ENCODE measurements at regions not wholly inside any gene's neighbourhood (a gene's known extent, or its start where the extent isn't known, plus 50 kb on each side); places are given as distances from the start of the nearest gene placed in this dataset.
"Not testable (repeated sequence)": the region's sequence is repeated elsewhere in the genome, so short reads cannot be mapped to it uniquely, and the experiment has no call there.

- not testable (repeated sequence) for DNase-seq
These were observed 51.8 kb upstream of the SLC39A8 start for GRCh38 chr4:102397056-102397455.

- no peak for DNase-seq
These were observed 53.7 kb upstream of the SLC39A8 start for GRCh38 chr4:102399021-102399420.

- DNase-seq = no peak
These were observed 55.6 kb upstream of the SLC39A8 start for GRCh38 chr4:102400898-102401297.

DNA sequence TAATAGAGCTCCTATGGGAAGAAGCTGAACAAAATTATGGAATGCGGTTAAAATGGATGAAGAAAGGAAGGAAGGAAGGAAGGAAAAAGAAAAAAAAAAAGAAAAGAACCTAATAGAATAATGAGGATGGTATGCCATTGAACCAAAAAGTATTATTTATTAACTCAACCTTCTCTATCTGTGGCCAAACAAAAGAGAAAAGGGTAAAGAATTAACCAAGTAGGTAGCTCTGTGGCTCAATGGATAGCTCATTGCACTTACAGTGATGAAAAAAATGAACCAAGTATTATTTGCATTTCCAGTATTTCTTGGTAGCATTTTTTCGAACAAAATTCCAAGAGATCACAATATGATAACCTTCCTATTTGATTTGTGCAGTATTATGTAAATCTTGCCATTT, 56.9 kb upstream of the SLC39A8 start:
- DNase-seq = no peak

DNA sequence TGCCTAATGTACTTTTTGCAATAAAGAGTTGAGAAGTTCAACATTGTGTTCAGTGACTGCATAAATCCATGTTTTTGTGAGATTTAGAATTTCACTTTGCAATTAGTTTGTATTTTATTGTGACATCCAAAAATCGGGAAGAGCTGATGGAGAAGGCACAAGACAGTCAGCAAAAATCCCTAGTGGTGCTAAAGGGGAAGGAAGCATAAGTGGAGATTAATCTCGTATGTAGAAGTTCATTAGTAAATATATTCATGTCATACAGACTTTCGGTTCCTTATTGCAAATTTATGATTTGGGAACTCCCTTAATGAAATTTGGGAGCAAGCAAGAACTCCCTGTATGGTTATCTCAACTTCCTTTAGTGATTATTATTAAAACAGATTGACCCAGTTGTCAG, 57.8 kb upstream of the SLC39A8 start:
- no peak for DNase-seq

- no peak for DNase-seq
These were observed 59.2 kb upstream of the SLC39A8 start for GRCh38 chr4:102404431-102404969.

- DNase-seq = no peak
These were observed 60.6 kb upstream of the SLC39A8 start for GRCh38 chr4:102405821-102406401.

DNA sequence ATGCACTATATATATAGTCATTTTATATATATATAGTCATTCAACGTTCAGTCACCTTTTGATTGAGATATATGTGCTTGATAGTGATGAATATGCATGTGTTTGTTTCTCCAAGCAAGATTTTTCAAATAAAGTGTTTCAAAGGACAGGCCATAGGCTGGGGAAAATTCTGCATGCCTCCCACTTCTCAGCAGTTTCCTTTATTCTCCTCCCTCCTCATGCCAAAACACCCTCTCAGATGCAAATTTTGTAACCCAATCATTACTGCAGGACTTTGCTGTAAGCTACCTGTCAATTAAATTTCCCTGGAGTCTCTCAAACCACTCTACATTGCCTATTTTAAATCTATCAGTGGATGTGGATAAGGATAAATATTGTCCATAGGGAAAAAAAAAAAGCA, 65.6 kb upstream of the SLC39A8 start:
- DNase-seq = not testable (repeated sequence)

DNA sequence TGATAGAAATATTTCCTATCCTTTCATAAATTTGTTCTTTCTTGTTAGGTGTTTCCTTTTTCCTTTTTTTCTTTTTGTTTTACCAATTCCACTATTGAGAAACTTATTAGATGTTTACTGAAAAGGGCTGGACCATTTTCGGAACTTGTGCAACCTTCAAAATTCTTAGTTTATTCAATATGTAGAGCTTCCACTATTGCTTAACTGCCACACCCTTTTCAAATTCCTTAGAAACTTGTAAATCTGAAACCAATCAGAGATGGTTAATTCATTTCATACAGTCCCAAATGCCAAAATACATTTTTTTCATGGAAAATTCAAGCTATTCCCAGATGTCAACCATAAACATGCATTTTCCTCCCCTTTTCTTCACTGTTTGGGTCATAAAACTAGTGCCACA, 66.1 kb upstream of the SLC39A8 start:
- DNase-seq = no peak

DNA sequence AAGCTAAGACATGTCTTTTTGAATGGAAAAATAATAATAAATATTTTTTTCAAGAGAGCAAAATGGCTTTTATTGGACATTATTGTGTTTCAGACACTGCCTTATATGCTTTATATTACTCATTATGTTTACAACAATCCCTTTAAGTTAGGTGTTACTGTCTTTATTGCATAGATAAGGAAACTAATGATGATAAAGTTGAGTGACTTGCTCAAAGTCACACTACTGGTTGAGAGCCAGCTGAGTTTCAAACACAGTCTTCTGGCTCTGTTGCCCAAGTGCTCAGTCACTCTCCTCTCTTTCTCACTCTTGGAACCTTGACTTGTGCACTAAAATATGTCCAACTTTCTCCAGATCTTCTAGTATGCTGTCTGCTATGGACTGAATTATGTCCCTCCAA, 71.5 kb upstream of the SLC39A8 start:
- DNase-seq = no peak

- DNase-seq = no peak
These were observed 75.5 kb upstream of the SLC39A8 start for GRCh38 chr4:102420563-102421398.

DNA sequence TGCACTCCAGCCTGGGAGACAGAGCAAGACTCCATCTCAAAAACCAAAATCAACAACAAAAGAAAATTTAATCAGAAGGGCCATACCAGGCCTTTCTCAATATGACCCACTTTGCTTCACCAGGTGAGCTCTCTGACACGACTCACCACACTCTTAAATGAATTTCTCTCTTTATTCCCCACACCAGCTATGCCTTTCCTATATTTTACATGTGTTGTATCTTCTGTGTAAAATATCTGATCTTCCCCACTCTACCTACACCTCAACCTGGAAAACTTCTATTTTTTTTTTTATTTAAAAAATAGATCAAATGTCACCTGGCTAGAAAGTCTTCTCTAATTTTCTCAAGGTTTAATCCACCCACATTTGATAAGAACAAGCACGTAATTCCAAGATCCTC, 77.6 kb upstream of the SLC39A8 start:
- no peak for DNase-seq

DNA sequence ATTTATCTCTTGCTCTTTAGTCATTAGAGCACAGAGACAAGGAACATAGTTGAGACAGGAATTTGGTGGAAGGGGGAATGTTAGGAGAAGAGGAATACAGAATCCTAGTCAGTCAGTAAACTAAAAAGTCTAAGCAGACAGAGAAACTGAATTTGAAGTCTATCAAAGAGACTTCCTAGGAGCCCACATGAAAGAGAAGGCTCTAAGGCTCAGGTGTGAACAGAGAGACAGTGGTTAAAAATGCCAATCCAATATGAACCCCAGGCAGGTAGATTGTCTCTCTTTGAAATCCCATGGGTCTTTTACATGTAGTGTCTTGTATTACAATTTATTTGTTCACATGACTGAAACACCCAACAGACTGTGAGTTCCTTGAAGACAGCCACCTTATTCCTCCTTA, 77.8 kb upstream of the NFKB1 start:
- no peak for DNase-seq

DNA sequence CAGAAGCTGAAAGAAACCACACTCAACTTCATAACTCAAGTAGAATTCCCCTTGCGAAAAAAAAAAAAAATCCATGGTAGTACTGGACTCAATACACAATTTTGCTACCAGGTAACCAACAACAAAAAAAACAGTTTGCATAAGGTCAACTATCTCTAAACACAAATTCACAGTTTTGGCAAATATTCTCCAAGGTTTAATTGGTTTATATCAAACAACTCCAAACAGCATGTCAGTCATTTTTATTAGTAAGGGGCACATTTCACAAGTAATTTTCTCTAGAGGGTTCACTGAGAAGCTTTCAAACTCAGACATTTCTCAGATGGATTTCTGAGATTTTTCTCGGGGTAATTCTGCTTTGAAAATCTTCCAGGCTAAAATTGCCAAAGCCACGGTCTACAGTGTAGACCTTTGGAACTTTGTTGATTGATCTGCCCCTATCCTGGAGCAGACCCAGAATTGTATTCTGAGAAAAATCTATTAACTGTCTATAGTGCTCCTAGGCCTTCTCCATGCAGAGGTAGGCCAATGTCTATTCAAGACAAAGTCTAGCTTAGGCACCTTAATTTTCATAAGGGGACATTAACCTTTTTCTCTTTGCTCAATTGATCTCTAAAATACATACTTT, 73.7 kb upstream of the NFKB1 start:
- DNase-seq = no peak

- no peak for DNase-seq
These were observed 73.0 kb upstream of the NFKB1 start for GRCh38 chr4:102428122-102428521.

DNA sequence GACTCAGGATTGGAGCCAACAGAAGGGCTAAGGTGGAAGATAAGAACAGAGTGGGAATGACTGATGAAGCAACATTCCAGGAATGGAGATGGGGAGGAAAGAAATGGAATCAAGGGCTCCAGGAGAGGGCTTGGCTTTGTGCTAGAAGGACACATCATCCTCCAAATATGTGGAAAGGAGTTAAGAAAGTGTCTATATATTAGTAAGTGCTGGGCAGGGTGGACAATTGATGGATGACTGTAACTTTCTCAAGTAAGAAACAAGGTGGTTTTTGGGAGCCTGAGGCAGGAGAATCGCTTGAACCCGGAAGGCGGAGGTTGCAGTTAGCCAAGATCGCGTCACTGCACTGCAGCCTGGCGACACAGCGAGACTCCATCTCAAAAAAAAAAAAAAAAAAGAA, 71.6 kb upstream of the NFKB1 start:
- DNase-seq = no peak

- no peak for DNase-seq
These were observed 70.7 kb upstream of the NFKB1 start for GRCh38 chr4:102430461-102430910.

- DNase-seq = no peak
These were observed 69.6 kb upstream of the NFKB1 start for GRCh38 chr4:102431608-102431961.

DNA sequence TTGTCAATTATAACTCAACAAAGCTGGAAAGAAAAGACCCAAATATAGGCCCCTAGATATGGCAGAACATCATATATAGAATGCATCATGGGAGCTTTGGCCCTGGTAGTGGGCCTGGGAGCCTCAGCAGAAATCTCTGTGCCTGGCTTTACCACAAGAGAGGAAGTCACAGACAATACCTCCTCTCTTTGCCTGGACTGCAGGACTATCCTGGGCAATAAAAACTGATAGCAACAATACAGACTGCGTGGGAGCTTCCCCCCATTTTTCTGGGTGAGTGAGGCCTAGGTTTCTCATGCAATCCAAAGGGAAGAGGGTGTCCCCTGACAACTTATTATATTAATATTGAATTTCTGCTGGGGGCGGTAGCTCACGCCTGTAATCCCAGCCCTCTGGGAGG, 64.0 kb upstream of the NFKB1 start:
- no peak for DNase-seq

DNA sequence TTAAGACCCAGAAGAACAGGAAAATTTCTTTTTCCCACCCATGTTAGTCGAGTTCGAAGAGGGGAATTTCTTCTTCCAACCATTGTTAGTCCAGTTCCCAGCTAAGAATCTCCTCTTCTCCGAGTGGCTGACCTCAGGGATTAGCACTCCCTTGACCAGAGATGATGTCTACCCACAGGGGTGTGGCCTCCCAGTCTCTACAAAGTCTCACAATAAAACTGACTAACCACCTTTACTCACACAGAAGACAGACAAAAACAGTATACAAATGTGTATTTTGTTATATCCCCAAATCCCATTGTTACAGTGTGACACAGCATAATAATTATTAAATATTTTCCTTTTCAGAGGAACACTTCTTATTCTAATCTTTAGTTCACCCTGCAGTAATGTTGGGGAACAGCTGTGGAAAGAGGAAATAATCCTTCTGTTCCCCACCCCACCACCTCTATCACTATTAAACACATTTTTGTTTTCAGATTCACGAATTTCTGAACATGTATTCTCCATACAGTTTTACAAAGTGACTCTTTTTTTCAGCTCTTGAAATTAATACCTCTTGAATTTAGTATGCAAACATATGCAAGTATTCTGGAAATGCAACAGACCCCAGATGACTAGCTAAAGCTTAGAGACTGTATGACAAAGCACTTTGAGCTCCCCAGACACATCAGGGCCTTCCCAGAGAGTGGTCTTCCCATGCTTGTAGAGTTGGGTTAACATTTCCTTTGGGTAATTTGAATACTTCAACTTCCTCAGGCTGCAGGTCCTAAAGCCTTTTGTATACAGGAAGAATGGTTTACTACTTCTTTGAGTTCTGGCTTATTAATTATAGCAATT, 62.5 kb upstream of the NFKB1 start:
- no peak for DNase-seq

DNA sequence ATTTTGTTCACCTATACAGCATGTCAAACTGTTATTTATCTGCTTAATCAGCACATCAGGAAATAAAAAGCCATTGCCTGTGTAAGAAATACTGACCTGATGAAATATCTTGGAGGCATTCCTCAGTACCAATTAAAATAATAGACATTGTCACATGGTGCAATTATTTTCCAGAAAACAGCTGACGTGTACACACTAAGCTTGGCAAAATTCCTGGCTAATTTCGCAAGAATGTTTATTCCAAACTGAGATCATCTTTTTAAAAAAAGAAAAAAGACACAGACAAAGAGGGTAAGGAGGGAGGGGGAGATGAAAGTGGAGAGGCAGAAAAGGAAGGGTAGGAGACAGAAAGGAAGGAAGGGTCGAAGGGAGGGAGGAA, 61.9 kb upstream of the NFKB1 start:
- DNase-seq = no peak

GRCh38 chr4:102439812-102440211, 61.3 kb upstream of the NFKB1 start:
- no peak for DNase-seq

DNA sequence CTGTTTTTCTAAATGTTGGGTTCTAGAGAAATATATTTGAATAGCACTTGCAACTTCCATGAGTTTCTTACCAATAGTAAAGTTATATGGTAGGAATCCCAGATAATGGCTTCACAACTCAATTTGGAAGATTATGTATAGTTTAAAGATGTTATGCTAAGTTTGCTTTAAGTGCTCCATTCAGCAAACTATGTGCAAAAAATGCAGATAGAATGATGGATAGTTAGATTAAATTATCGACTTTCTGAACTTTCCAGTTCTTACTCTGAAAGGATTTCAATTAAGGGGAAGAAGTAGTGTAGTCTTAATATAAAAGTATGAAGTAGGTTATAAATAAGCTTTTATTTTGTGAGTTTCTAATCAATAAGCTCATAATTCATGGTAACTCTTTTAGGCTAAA, 60.7 kb upstream of the NFKB1 start:
- no peak for DNase-seq

All from NCI-H748 treated with DMSO at 0.1 percent for 48 hours (cell line).